ENCODE measurements at regions not wholly inside any gene's neighbourhood (a gene's known extent, or its start where the extent isn't known, plus 50 kb on each side); places are given as distances from the start of the nearest gene placed in this dataset.
"Not testable (repeated sequence)": the region's sequence is repeated elsewhere in the genome, so short reads cannot be mapped to it uniquely, and the experiment has no call there.

- Mint-ChIP-seq H3K27me3 (peaks cover 11% of the 10 kb centered on the region), H3K9me3 (no peaks in the 10 kb centered on the region), H3K27ac (no peak overlapping the region), H3K4me1 (no peaks in the 10 kb centered on the region), H3K36me3 (ENCODE audit: low read depth) (no peaks in the 10 kb centered on the region), H3K4me3 (no peak overlapping the region)
- intact Hi-C loops (cut with micrococcal nuclease), result no loop called here
- DNase-seq, result no peak
Observed at GRCh38 chr1:198443365-198444233, 96.9 kb downstream of the ATP6V1G3 start.

GRCh38 chr1:198440842-198441241 lies 99.6 kb downstream of the ATP6V1G3 start:
- H3K9me3 Mint-ChIP-seq, result no peaks in the 10 kb centered on the region
- intact Hi-C loops (cut with micrococcal nuclease), result no loop called here
- no peaks in the 10 kb centered on the region for H3K36me3 Mint-ChIP-seq (ENCODE audit: low read depth)
- no peak overlapping the region for H3K4me3 Mint-ChIP-seq
- no peak overlapping the region for H3K27ac Mint-ChIP-seq
- H3K4me1 Mint-ChIP-seq, result no peaks in the 10 kb centered on the region
- no peak for DNase-seq
- H3K27me3 Mint-ChIP-seq, result peaks cover 14% of the 10 kb centered on the region

GRCh38 chr1:198437332-198437731 lies 103.1 kb downstream of the ATP6V1G3 start:
- H3K27ac Mint-ChIP-seq, result no peak overlapping the region
- H3K27me3 Mint-ChIP-seq, result peaks cover 21% of the 10 kb centered on the region
- DNase-seq, result no peak
- intact Hi-C loops (cut with micrococcal nuclease), result no loop called here
- H3K9me3 Mint-ChIP-seq, result no peaks in the 10 kb centered on the region
- no peak overlapping the region for H3K4me3 Mint-ChIP-seq
- no peaks in the 10 kb centered on the region for H3K4me1 Mint-ChIP-seq
- no peaks in the 10 kb centered on the region for H3K36me3 Mint-ChIP-seq (ENCODE audit: low read depth)

GRCh38 chr1:198436276-198436675 lies 104.2 kb downstream of the ATP6V1G3 start:
- no peak overlapping the region for H3K4me3 Mint-ChIP-seq
- peaks cover 19% of the 10 kb centered on the region for H3K27me3 Mint-ChIP-seq
- H3K36me3 Mint-ChIP-seq (ENCODE audit: low read depth), result no peaks in the 10 kb centered on the region
- no peak overlapping the region for H3K27ac Mint-ChIP-seq
- intact Hi-C loops (cut with micrococcal nuclease), result no loop called here
- H3K4me1 Mint-ChIP-seq, result no peaks in the 10 kb centered on the region
- no peak for DNase-seq
- H3K9me3 Mint-ChIP-seq, result no peaks in the 10 kb centered on the region

GRCh38 chr1:198435056-198435455 lies 105.4 kb downstream of the ATP6V1G3 start:
- Mint-ChIP-seq H3K36me3 (ENCODE audit: low read depth) (no peaks in the 10 kb centered on the region), H3K27me3 (peaks cover 19% of the 10 kb centered on the region)
- intact Hi-C loops (cut with micrococcal nuclease), result no loop called here

GRCh38 chr1:198424441-198424840 lies 116.0 kb downstream of the ATP6V1G3 start:
- Mint-ChIP-seq H3K4me3 (no peak overlapping the region), H3K27ac (no peak overlapping the region), H3K27me3 (peaks cover 29% of the 10 kb centered on the region), H3K9me3 (no peaks in the 10 kb centered on the region), H3K4me1 (no peaks in the 10 kb centered on the region), H3K36me3 (ENCODE audit: low read depth) (no peaks in the 10 kb centered on the region)
- no peak for DNase-seq
- intact Hi-C loops (cut with micrococcal nuclease), result no loop called here

More at GRCh38 chr1:198435056-198435455, 105.4 kb downstream of the ATP6V1G3 start:
- H3K4me3 Mint-ChIP-seq, result no peak overlapping the region
- DNase-seq, result no peak
- H3K9me3 Mint-ChIP-seq, result no peaks in the 10 kb centered on the region
- no peaks in the 10 kb centered on the region for H3K4me1 Mint-ChIP-seq
- H3K27ac Mint-ChIP-seq, result no peak overlapping the region

- Mint-ChIP-seq H3K9me3 (no peaks in the 10 kb centered on the region), H3K4me1 (no peaks in the 10 kb centered on the region), H3K36me3 (ENCODE audit: low read depth) (no peaks in the 10 kb centered on the region), H3K27ac (no peak overlapping the region), H3K27me3 (peaks cover 27% of the 10 kb centered on the region), H3K4me3 (no peak overlapping the region)
- DNase-seq, result no peak
- intact Hi-C loops (cut with micrococcal nuclease), result no loop called here
Observed at GRCh38 chr1:198423673-198424072, 116.8 kb downstream of the ATP6V1G3 start.

- intact Hi-C loops (cut with micrococcal nuclease), result no loop called here
- H3K36me3 Mint-ChIP-seq (ENCODE audit: low read depth), result no peaks in the 10 kb centered on the region
- H3K9me3 Mint-ChIP-seq, result peaks cover 8% of the 10 kb centered on the region
- H3K27me3 Mint-ChIP-seq, result peaks cover 37% of the 10 kb centered on the region
- H3K4me3 Mint-ChIP-seq, result no peak overlapping the region
- H3K4me1 Mint-ChIP-seq, result no peaks in the 10 kb centered on the region
- DNase-seq, result no peak
- H3K27ac Mint-ChIP-seq, result no peak overlapping the region
Observed at GRCh38 chr1:198417039-198417438, 123.4 kb downstream of the ATP6V1G3 start.

- peaks cover 8% of the 10 kb centered on the region for H3K9me3 Mint-ChIP-seq
- H3K36me3 Mint-ChIP-seq (ENCODE audit: low read depth), result no peaks in the 10 kb centered on the region
- intact Hi-C loops (cut with micrococcal nuclease), result no loop called here
- no peak for DNase-seq
- no peak overlapping the region for H3K4me3 Mint-ChIP-seq
- H3K27ac Mint-ChIP-seq, result no peak overlapping the region
- peaks cover 33% of the 10 kb centered on the region for H3K27me3 Mint-ChIP-seq
- H3K4me1 Mint-ChIP-seq, result no peaks in the 10 kb centered on the region
Observed at GRCh38 chr1:198416296-198416695, 124.2 kb downstream of the ATP6V1G3 start.

GRCh38 chr1:198411240-198411639 lies 129.2 kb downstream of the ATP6V1G3 start:
- no peak overlapping the region for H3K27ac Mint-ChIP-seq
- peaks cover 8% of the 10 kb centered on the region for H3K9me3 Mint-ChIP-seq
- intact Hi-C loops (cut with micrococcal nuclease), result no loop called here
- H3K27me3 Mint-ChIP-seq, result peaks cover 22% of the 10 kb centered on the region
- no peak overlapping the region for H3K4me3 Mint-ChIP-seq
- no peak for DNase-seq
- no peaks in the 10 kb centered on the region for H3K36me3 Mint-ChIP-seq (ENCODE audit: low read depth)
- H3K4me1 Mint-ChIP-seq, result no peaks in the 10 kb centered on the region

- no peaks in the 10 kb centered on the region for H3K4me1 Mint-ChIP-seq
- no peak for DNase-seq
- no peaks in the 10 kb centered on the region for H3K9me3 Mint-ChIP-seq
- no peaks in the 10 kb centered on the region for H3K36me3 Mint-ChIP-seq (ENCODE audit: low read depth)
- intact Hi-C loops (cut with micrococcal nuclease), result no loop called here
- H3K27me3 Mint-ChIP-seq, result peaks cover 4% of the 10 kb centered on the region
- H3K4me3 Mint-ChIP-seq, result no peak overlapping the region
- H3K27ac Mint-ChIP-seq, result no peak overlapping the region
Observed at GRCh38 chr1:198408716-198409115, 131.8 kb downstream of the ATP6V1G3 start.

- H3K36me3 Mint-ChIP-seq (ENCODE audit: low read depth); H3K9me3 Mint-ChIP-seq; H3K4me1 Mint-ChIP-seq; H3K4me3 Mint-ChIP-seq; H3K27ac Mint-ChIP-seq; intact Hi-C loops (cut with micrococcal nuclease); DNase-seq: not testable (repeated sequence)
- H3K27me3 Mint-ChIP-seq, result peaks cover 17% of the 10 kb centered on the region
Observed at GRCh38 chr1:198404632-198405031, 135.8 kb downstream of the ATP6V1G3 start.

GRCh38 chr1:198400063-198400462 lies 140.4 kb downstream of the ATP6V1G3 start:
- H3K4me3 Mint-ChIP-seq, result no peak overlapping the region
- no peak for DNase-seq
- H3K9me3 Mint-ChIP-seq, result no peaks in the 10 kb centered on the region
- H3K27ac Mint-ChIP-seq, result no peak overlapping the region
- no peaks in the 10 kb centered on the region for H3K4me1 Mint-ChIP-seq
- H3K27me3 Mint-ChIP-seq, result peaks cover 30% of the 10 kb centered on the region
- intact Hi-C loops (cut with micrococcal nuclease), result no loop called here
- no peaks in the 10 kb centered on the region for H3K36me3 Mint-ChIP-seq (ENCODE audit: low read depth)

GRCh38 chr1:198399452-198399851 lies 141.0 kb downstream of the ATP6V1G3 start:
- no peak overlapping the region for H3K4me3 Mint-ChIP-seq

More at GRCh38 chr1:198399452-198399851, 141.0 kb downstream of the ATP6V1G3 start:
- H3K4me1 Mint-ChIP-seq, result no peaks in the 10 kb centered on the region
- intact Hi-C loops (cut with micrococcal nuclease), result no loop called here
- peaks cover 30% of the 10 kb centered on the region for H3K27me3 Mint-ChIP-seq
- H3K9me3 Mint-ChIP-seq, result no peaks in the 10 kb centered on the region
- DNase-seq, result no peak
- H3K36me3 Mint-ChIP-seq (ENCODE audit: low read depth), result no peaks in the 10 kb centered on the region
- no peak overlapping the region for H3K27ac Mint-ChIP-seq

Measured in activated CD4-positive, alpha-beta T cell treated with anti-CD3 and anti-CD28 coated beads, Interleukin-2, amount 10 ng/mL, durations not matched to agents 24 days and 14 days (primary cell).